Aorta (tissue), 5 donors: ENCODE measurements at regions not wholly inside any gene's neighbourhood (a gene's known extent, or its start where the extent isn't known, plus 50 kb on each side); places are given as distances from the start of the nearest gene placed in this dataset.

Source experiments
- ATAC-seq: fragments of 200-7000 bp; cut with Tn5 transposase; one replicate; pipeline ENCODE4 v1.9.1; 2022; ENCODE audit warnings: moderate library complexity; ENCODE audit not compliant: low FRiP score
- DNase-seq, 2 donors: peaks; one replicate each; pipeline ENCODE4 v3.0.0-alpha.2; 2020
- H3K27ac ChIP-seq, 2 donors: one replicate each; pipeline ENCODE4 v1.5.1; 2013; ENCODE audit warnings: low read length in 2 of 2, mild to moderate bottlenecking in 2 of 2, moderate library complexity in 2 of 2, control low read depth in 1 of 2, inconsistent platforms in 1 of 2, low read depth in 1 of 2
- H3K27me3 ChIP-seq, 2 donors: one replicate each; pipeline ENCODE4 v1.6.1; 2013; ENCODE audit warnings: control low read depth in 1 of 2, low read length in 1 of 2, mild to moderate bottlenecking in 1 of 2, moderate library complexity in 1 of 2; ENCODE audit not compliant: insufficient read depth in 2 of 2, control insufficient read depth in 1 of 2
- H3K36me3 ChIP-seq, 2 donors: one replicate each; pipeline ENCODE4 v1.6.1; 2013; ENCODE audit warnings: control low read depth in 1 of 2, low read length in 1 of 2, mild to moderate bottlenecking in 1 of 2; ENCODE audit not compliant: insufficient read depth in 2 of 2, control insufficient read depth in 1 of 2
- H3K4me1 ChIP-seq, 2 donors: one replicate each; pipeline ENCODE4 v1.6.1; 2013; ENCODE audit warnings: low read length in 2 of 2, control low read depth in 1 of 2, mild to moderate bottlenecking in 1 of 2, moderate library complexity in 1 of 2; ENCODE audit not compliant: insufficient read depth in 2 of 2, control insufficient read depth in 1 of 2
- H3K4me3 ChIP-seq, 2 donors: one replicate each; pipeline ENCODE4 v1.5.1; 2013; ENCODE audit warnings: low read length in 2 of 2, control low read depth in 1 of 2, mild to moderate bottlenecking in 1 of 2
- H3K9me3 ChIP-seq: one replicate; pipeline ENCODE4 v1.6.1; 2013; ENCODE audit warnings: mild to moderate bottlenecking, low read length; ENCODE audit not compliant: control insufficient read depth
- WGBS, 2 donors: extraction: QIAGEN DNeasy Blood & Tissue Kit; methylation state at CpG; one replicate each; pipeline ENCODE4 v1.1.7; 2013; 5-methylcytosine and 5-hydroxymethylcytosine counted together
- intact Hi-C, 2 donors: fragments of 100-400 bp; cut with DNase I; formaldehyde crosslinking; loops; one replicate each; pipeline versions ENCODE4 v1.14.2 to v1.15.0; 2022
- donor health status: healthy with polysubstance abuse.
- donor health status: Bipolar disorder and iron deficiency.
- donor health status: DM: no; HTN: no; CAD: no.
- donor health status: DM: no; HTN: no; CAD: no.
- donor health status: DM: yes; HTN: yes; CAD: no.

DNA sequence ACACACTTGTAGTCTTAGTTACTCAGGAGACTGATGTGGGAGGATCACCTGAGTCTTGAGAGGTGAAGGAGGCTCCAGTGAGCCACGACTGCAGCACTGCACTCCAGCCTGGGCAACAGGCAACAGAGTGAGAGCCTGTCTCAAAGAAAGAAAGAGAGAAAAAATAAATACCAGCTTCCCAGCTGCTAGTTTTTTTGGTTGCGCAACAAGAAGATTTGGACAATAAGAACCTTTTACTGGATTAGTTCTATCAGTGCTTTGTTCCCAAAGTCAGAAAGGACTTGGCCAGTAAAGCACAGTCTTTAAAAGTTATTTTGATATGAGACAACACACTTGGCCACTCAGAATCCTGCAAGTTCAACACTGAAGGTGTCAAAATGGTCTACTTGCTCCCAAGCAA is 768.1 kb upstream of the LRFN5 start:
- H3K27me3 ChIP-seq: no peaks in the 10 kb centered on the region
- ATAC-seq (no peak), DNase-seq (no peak)
- WGBS, 2 donors: 63 to 73% methylated on average over 2 of the region's 2 CpGs
- H3K27ac ChIP-seq: no peak overlapping the region
- no peaks in the 10 kb centered on the region for H3K9me3 ChIP-seq
- H3K36me3 ChIP-seq: no peaks in the 10 kb centered on the region
- H3K4me3 ChIP-seq: no peak overlapping the region
- intact Hi-C loops: no loop called here
- no peaks in the 10 kb centered on the region for H3K4me1 ChIP-seq

DNA sequence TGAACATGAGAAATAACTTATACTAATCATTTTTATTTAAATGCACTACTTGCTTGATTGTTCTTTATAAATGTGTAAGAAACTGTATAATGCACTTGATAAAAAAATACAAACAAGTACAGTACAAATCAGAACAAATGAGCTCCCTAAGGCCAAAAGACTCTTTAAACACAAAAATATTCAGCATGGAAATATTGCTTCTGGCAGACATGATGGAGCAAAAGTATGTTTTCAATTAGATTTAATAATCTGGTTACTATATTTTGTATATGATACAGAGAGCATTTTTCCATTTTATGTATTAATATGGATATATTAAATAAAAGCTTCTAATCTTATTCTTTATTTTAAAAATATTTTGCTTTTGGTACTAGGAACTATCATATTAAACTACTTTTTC is 800.2 kb upstream of the LRFN5 start:
- H3K27ac ChIP-seq: no peak overlapping the region
- no peaks in the 10 kb centered on the region for H3K27me3 ChIP-seq
- no peaks in the 10 kb centered on the region for H3K36me3 ChIP-seq
- no peaks in the 10 kb centered on the region for H3K9me3 ChIP-seq
- DNase-seq: no peak
- no peaks in the 10 kb centered on the region for H3K4me1 ChIP-seq
- ATAC-seq: no peak
- H3K4me3 ChIP-seq: no peak overlapping the region
- intact Hi-C loops: no loop called here

DNA sequence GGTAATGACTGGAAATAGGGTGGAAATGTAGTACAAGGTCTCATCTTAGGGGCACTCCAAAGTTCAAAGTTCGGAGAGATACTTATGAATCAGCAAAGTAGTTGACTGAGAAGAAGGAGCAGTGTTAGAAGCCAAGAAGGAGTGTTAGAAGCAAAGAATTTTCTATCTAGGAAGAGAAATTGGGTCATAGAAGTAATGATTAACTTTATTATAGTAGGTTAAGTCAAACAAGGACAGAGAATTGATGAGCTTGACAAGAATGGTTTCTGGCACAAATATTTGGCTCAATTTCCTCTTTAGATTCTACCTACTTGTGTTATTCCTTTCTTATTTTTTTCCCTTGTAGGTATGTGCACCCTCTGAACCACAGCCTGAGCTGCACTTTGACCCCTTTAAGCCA is 810.5 kb upstream of the LRFN5 start:
- Histone ChIP-seq H3K4me3 (no peak overlapping the region), H3K36me3 (no peaks in the 10 kb centered on the region), H3K9me3 (no peaks in the 10 kb centered on the region), H3K4me1 (no peaks in the 10 kb centered on the region), H3K27me3 (no peaks in the 10 kb centered on the region), H3K27ac (no peak overlapping the region)
- 43% methylated on average over 1 of the region's 1 CpG for WGBS, 2 donors
- intact Hi-C loops: no loop called here
- ATAC-seq (no peak), DNase-seq (no peak)

DNA sequence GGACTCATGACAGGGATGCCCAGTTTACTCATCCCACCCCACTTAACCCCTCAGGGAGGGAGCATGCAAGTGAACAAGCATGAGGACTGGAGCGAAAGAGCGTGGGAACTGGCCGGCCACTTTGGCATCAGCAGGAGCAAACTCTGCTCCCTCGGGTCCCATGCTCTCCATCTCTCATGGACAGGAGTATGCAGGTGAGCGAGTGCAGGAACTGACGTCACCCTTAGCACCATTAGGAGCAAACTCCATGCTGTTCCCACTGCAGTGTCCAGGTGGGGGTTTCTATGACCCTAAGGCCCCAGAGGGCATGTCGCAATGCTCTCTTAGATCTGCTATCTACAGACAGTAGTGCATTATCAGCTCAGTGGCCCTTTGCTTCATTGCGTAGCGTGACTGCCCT is 821.8 kb upstream of the LRFN5 start:
- ATAC-seq: no peak
- H3K4me1 ChIP-seq: no peaks in the 10 kb centered on the region
- 85 to 94% methylated on average over 9 of the region's 9 CpGs for WGBS, 2 donors

DNA sequence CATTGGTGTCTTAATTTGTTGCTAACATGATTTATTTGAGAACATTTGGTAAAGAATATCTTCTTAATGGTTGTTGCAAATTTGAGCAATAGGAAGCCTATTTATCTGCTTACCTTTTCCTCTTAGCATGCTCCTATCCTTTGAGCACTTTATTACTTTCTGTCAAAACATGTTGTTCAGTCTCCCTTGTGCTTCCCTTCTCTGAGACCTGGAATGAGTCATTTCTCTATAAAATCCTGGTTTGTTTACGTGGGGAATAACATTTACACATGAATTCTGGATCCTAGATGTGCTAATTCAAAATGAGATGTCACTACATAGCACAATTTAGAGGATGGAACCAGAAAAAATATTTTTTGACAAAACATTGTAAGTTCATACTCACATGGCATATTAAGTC is 844.0 kb upstream of the LRFN5 start:
- H3K27ac ChIP-seq: no peak overlapping the region
- ATAC-seq: no peak

More for the DNA sequence above, 821.8 kb upstream of the LRFN5 start:
- intact Hi-C loops: no loop called here
- Histone ChIP-seq H3K4me3 (no peak overlapping the region), H3K9me3 (no peaks in the 10 kb centered on the region), H3K36me3 (no peaks in the 10 kb centered on the region), H3K27ac (no peak overlapping the region), H3K27me3 (no peaks in the 10 kb centered on the region)
- DNase-seq: no peak

DNA sequence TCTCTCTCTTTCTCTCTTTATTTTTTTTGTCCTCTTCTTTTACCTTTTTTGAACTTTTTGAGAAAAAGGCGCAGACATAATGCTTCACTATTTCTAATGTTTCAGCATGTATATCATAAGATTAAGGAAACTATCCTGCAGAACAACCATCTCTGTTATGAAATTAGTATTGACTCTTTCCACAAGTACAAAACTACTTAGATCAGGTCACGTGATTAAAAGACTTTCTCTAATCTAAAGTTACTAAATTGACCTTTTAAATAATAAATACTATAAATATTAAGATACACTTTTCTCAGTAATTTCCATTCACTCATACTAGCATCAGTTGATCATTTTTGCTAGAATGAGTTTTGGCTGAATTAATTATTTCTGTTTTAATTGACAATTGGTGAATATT is 844.5 kb upstream of the LRFN5 start:
- H3K27me3 ChIP-seq: no peaks in the 10 kb centered on the region
- ATAC-seq (no peak), DNase-seq (no peak)
- H3K4me1 ChIP-seq: no peaks in the 10 kb centered on the region
- no peak overlapping the region for H3K4me3 ChIP-seq
- 73 to 75% methylated on average over 2 of the region's 2 CpGs for WGBS, 2 donors
- no peaks in the 10 kb centered on the region for H3K36me3 ChIP-seq
- intact Hi-C loops: no loop called here
- no peak overlapping the region for H3K27ac ChIP-seq
- no peaks in the 10 kb centered on the region for H3K9me3 ChIP-seq

More for the DNA sequence above, 844.0 kb upstream of the LRFN5 start:
- no peak overlapping the region for H3K4me3 ChIP-seq
- intact Hi-C loops: no loop called here
- no peaks in the 10 kb centered on the region for H3K36me3 ChIP-seq
- no peaks in the 10 kb centered on the region for H3K27me3 ChIP-seq
- H3K4me1 ChIP-seq: no peaks in the 10 kb centered on the region
- DNase-seq: no peak
- 38 to 53% methylated on average over 1 of the region's 1 CpG for WGBS, 2 donors
- no peaks in the 10 kb centered on the region for H3K9me3 ChIP-seq

DNA sequence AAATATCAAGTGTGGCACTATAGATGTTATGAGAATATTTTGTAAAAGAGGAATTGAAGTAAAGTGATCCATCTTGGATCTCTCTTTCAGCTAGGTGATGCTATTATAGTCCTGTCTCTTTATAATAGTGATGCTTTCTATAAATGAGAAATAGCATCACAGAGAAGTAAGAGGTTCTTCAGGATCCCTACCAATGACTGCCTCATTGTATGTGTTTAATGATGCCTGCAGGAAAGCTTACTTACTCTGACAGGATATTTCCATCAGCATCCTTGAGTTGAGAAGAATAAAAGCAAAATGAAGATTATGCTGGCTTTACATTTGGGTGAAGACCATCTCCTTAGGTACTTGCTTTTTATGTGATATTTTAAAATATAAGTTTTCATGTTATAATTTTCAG is 846.0 kb upstream of the LRFN5 start:
- Histone ChIP-seq H3K27ac (no peak overlapping the region), H3K4me1 (no peaks in the 10 kb centered on the region), H3K27me3 (no peaks in the 10 kb centered on the region), H3K36me3 (no peaks in the 10 kb centered on the region), H3K9me3 (no peaks in the 10 kb centered on the region), H3K4me3 (no peak overlapping the region)
- intact Hi-C loops: no loop called here
- ATAC-seq: no peak
- no peak for DNase-seq

DNA sequence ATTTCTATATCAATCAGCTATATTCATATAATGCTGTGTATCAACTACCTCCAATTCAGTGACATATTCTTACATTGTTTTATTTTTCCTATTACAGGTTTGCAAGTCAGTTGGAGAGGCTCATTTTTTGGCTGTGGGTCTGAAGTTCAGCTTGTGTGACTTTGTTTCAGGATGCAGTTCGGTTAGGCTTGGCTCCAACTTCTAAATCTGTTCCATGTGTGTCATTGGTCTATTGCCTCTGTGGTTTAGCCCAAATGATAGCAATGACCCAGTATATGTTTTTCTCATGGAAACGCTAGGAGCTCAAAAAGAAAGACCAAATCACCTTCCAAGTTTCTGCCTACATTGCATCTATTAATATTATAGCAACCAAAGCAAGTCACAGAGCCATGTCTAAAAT is 848.6 kb upstream of the LRFN5 start:
- Histone ChIP-seq H3K9me3 (no peaks in the 10 kb centered on the region), H3K27me3 (no peaks in the 10 kb centered on the region), H3K4me3 (no peak overlapping the region), H3K27ac (no peak overlapping the region), H3K36me3 (no peaks in the 10 kb centered on the region), H3K4me1 (no peaks in the 10 kb centered on the region)
- 58 to 70% methylated on average over 2 of the region's 2 CpGs for WGBS, 2 donors
- intact Hi-C loops: no loop called here
- DNase-seq (no peak), ATAC-seq (no peak)

DNA sequence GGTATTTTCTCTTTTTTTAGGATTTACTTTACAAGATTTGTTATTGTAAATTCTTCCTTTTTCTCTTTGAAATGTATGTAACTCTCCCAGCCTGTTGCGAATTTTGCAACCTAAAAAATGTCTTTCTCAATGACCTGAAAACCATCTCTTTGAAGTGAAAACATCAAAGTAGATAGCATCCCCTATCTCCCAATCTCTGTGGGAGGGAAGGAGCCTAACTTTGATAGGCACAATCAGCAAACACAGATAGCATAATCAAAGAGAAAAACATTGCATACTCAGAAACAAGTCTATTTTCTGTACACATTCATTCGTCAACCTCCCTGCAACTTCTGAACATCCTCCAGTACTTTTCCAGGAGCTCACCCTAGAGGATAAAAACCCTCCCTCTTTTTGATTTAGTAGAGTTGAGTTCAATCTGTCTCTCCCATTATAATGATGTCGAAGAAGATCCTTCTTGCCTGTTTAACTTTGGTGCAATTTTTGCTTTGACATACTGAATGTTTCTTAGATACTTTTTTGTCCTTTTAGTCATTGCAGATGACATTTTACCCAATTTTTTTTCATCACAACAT is 849.2 kb upstream of the LRFN5 start:
- Histone ChIP-seq H3K36me3 (no peaks in the 10 kb centered on the region), H3K4me1 (no peaks in the 10 kb centered on the region), H3K27me3 (no peaks in the 10 kb centered on the region), H3K4me3 (no peak overlapping the region), H3K9me3 (no peaks in the 10 kb centered on the region), H3K27ac (no peak overlapping the region)
- no peak for ATAC-seq
- WGBS, 2 donors: 66 to 67% methylated on average over 3 of the region's 3 CpGs
- DNase-seq: no peak
- intact Hi-C loops: no loop called here
